ES-I3 (cell line): ENCODE measurements at regions not wholly inside any gene's neighbourhood (a gene's known extent, or its start where the extent isn't known, plus 50 kb on each side); places are given as distances from the start of the nearest gene placed in this dataset.
A peak's percentile ranks its signal among the peaks of the same experiment; 100 is the strongest.

ENCODE experiments used
- H3K36me3 ChIP-seq: 2 replicates; pipeline ENCODE4 v1.6.1; 2013; ENCODE audit warnings: mild to moderate bottlenecking, low read length, control low read depth, moderate library complexity; ENCODE audit not compliant: insufficient read depth
- H3K4me1 ChIP-seq: 2 replicates; pipeline ENCODE4 v1.6.1; 2013; ENCODE audit warnings: mild to moderate bottlenecking, control low read depth, low read length; ENCODE audit not compliant: insufficient read depth
- H3K9ac ChIP-seq: 2 replicates; pipeline ENCODE4 v1.6.1; 2013; ENCODE audit warnings: low read depth, mild to moderate bottlenecking, low read length, moderate library complexity
- H3K9me3 ChIP-seq: 2 replicates; pipeline ENCODE4 v1.6.1; 2013; ENCODE audit warnings: mild to moderate bottlenecking, low read length, moderate library complexity; ENCODE audit not compliant: control insufficient read depth, insufficient read depth

GRCh38 chr16:49052846-49053245, 228.8 kb downstream of the CBLN1 start:
- Histone ChIP-seq H3K4me1 (peaks cover 13% of the 10 kb centered on the region), H3K9ac (no peak overlapping the region), H3K36me3 (no peaks in the 10 kb centered on the region), H3K9me3 (no peaks in the 10 kb centered on the region)

- Histone ChIP-seq H3K9ac (no peak overlapping the region), H3K9me3 (no peaks in the 10 kb centered on the region), H3K4me1 (peaks cover 13% of the 10 kb centered on the region), H3K36me3 (no peaks in the 10 kb centered on the region)
These were observed 230.1 kb downstream of the CBLN1 start for GRCh38 chr16:49051576-49051975.

DNA sequence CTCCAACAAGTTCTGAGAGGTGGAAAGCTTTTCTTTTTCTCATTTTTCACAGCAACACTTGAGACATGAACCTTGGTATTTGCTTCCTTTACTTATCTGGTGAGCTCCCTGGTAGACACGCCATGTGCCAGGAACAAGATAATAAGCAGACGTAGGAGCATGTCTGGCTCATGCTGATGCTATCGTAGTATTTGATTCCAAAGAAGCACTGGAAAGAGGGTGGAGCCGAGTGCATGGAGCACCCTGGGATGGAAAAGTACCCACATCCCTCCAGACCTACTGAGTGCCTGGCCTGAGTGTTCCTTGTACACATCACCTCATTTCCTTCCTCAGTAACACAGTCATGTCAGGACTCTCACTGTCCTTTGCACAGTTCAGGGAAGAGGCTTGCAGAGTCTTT, 231.0 kb downstream of the CBLN1 start:
- H3K9me3 ChIP-seq, result no peaks in the 10 kb centered on the region
- no peaks in the 10 kb centered on the region for H3K36me3 ChIP-seq
- H3K9ac ChIP-seq, result no peak overlapping the region
- peaks cover 6% of the 10 kb centered on the region; the same call in 1 of the 2 replicates for H3K4me1 ChIP-seq

DNA sequence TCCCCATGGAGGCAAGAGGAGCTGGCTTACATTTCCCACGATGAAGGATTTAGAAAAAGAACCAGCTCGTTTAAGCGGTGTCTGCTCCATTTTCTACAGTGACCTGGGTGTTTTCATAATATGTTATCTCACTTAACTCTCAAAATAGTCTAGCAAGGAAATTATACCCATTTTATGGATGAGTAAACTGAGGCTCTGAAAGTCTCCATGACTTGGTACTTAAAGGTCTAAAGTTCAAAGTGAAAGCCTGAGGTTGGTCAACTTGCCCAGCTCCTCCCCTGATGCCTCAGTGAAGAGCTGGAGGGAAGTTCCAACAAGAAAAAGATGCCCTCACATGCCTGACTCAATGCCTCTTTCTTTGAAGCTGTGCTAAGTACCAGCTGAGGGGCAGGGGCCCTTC, 232.0 kb downstream of the CBLN1 start:
- no peaks in the 10 kb centered on the region for H3K9me3 ChIP-seq
- no peaks in the 10 kb centered on the region for H3K36me3 ChIP-seq
- peaks cover 6% of the 10 kb centered on the region; the same call in 1 of the 2 replicates for H3K4me1 ChIP-seq
- H3K9ac ChIP-seq, result no peak overlapping the region

DNA sequence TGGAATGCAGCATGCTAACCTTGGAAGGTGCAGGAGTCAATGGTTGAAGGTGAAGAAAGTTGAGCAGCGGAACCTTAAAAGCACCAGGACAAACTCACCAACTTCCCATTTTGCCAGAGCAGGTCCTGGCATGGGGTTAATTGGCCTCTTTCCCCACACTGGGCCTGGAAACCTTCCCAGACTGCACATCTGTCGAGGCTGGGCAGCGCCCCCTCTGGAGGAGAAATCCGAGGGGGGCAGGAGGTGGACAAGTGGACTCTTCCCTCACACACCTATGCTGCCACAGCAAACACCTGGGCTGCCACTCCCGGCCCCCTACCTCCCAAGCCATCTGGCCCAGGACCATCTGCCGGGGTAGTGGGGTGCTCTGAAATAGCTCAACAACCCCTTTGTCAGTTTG, 232.4 kb downstream of the CBLN1 start:
- H3K4me1 ChIP-seq, result peaks cover 6% of the 10 kb centered on the region; the same call in 1 of the 2 replicates
- no peak overlapping the region for H3K9ac ChIP-seq
- no peaks in the 10 kb centered on the region for H3K36me3 ChIP-seq
- H3K9me3 ChIP-seq, result no peaks in the 10 kb centered on the region

- Histone ChIP-seq H3K9ac (no peak overlapping the region), H3K36me3 (no peaks in the 10 kb centered on the region), H3K4me1 (peaks cover 6% of the 10 kb centered on the region; the same call in 1 of the 2 replicates), H3K9me3 (no peaks in the 10 kb centered on the region)
These were observed 233.1 kb downstream of the CBLN1 start for GRCh38 chr16:49048557-49048956.

GRCh38 chr16:49036126-49036525, 245.5 kb downstream of the CBLN1 start:
- Histone ChIP-seq H3K4me1 (no peaks in the 10 kb centered on the region), H3K36me3 (no peaks in the 10 kb centered on the region)

GRCh38 chr16:49027420-49027819, 254.2 kb downstream of the CBLN1 start:
- Histone ChIP-seq H3K9ac (no peak overlapping the region), H3K9me3 (no peaks in the 10 kb centered on the region)

More at GRCh38 chr16:49036126-49036525, 245.5 kb downstream of the CBLN1 start:
- H3K9me3 ChIP-seq, result no peaks in the 10 kb centered on the region
- no peak overlapping the region for H3K9ac ChIP-seq

DNA sequence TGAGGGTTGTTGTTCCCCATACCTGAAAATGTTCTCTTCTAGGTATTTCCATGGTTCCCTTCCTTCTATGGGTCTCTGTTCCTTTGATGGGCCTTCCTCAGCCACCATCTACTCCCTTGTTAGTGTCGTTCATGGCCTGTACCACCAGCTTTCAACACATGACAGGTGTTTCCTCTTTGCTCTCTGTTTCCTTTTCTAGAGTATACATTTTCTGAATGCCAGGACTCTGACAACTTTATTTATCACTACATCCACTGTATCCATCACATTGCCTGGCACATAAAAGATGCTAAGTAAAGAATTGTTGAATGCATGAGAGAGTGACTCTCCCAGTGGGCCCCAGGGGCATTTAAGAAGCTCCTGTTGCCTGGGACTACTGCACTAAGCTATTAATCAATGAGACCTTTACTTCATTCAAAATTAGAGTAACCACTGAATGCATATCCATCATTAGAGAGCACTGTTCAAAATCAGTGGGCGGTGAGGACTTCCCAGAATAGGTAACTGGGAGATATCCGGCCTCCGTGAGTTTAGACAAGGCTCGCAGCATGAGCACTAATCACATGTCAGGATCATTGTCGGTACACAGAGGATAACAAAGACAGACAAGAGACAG, 255.0 kb downstream of the CBLN1 start:
- no peaks in the 10 kb centered on the region for H3K9me3 ChIP-seq
- peaks cover 23% of the 10 kb centered on the region for H3K4me1 ChIP-seq
- H3K9ac ChIP-seq, result no peak overlapping the region
- no peaks in the 10 kb centered on the region for H3K36me3 ChIP-seq

More at GRCh38 chr16:49027420-49027819, 254.2 kb downstream of the CBLN1 start:
- H3K4me1 ChIP-seq, result peaks cover 16% of the 10 kb centered on the region
- no peaks in the 10 kb centered on the region for H3K36me3 ChIP-seq

GRCh38 chr16:49024896-49025295, 256.7 kb downstream of the CBLN1 start:
- Histone ChIP-seq H3K36me3 (no peaks in the 10 kb centered on the region), H3K9ac (no peak overlapping the region), H3K9me3 (no peaks in the 10 kb centered on the region), H3K4me1 (peaks cover 40% of the 10 kb centered on the region)

DNA sequence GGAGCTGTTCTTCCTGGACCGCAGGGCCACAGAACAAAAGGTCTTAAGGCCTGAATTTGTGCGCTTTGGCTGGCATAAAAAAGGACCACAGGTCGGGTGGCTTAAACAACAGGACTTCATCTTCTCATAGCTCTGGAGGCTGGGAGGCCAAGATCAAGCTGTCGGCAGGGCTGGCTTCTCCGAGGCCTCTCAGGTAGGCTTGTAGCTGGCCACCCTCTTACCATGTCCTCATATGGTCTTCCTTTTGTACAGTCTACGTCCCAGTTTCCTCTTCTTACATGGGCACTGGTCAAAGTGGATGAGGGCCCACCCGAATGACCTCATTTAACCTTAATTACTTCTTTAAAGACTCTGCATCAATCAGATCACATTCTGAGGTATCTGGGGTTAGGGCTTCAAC, 257.6 kb downstream of the CBLN1 start:
- H3K9ac ChIP-seq, result no peak overlapping the region
- H3K4me1 ChIP-seq, result peaks cover 46% of the 10 kb centered on the region
- no peaks in the 10 kb centered on the region for H3K36me3 ChIP-seq
- H3K9me3 ChIP-seq, result no peaks in the 10 kb centered on the region

GRCh38 chr16:49023050-49023449, 258.6 kb downstream of the CBLN1 start:
- H3K9ac ChIP-seq, result peak overlapping the region; percentile 14; the same call in 1 of the 2 replicates
- H3K4me1 ChIP-seq, result peaks cover 50% of the 10 kb centered on the region
- no peaks in the 10 kb centered on the region for H3K9me3 ChIP-seq
- H3K36me3 ChIP-seq, result no peaks in the 10 kb centered on the region

GRCh38 chr16:49022351-49022963, 259.2 kb downstream of the CBLN1 start:
- H3K4me1 ChIP-seq, result peaks cover 50% of the 10 kb centered on the region
- peak overlapping the region; percentile 14; the same call in 1 of the 2 replicates for H3K9ac ChIP-seq
- no peaks in the 10 kb centered on the region for H3K36me3 ChIP-seq
- H3K9me3 ChIP-seq, result no peaks in the 10 kb centered on the region

DNA sequence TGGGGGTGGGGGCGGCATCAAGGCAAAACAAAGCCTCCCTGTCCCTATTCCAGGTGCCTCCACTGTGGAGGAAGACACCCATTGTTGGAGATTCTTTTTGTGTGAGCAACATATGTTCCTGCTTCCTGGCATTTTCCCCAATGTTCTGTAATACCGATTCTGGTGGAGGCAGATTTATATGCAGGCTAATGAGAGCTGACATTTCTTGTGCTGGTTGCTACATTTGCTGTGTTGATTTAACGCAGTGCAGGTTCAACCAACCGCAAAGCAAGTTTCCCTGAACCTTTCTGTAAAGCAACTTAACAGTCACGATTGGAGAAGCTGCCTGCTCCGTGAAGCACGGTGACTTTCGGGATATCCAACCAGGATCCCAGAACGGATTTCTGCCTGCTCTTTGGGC, 260.5 kb downstream of the CBLN1 start:
- H3K36me3 ChIP-seq, result no peaks in the 10 kb centered on the region
- H3K4me1 ChIP-seq, result peaks cover 50% of the 10 kb centered on the region
- peak overlapping the region; percentile 14; the same call in 1 of the 2 replicates for H3K9ac ChIP-seq
- no peaks in the 10 kb centered on the region for H3K9me3 ChIP-seq

- Histone ChIP-seq H3K36me3 (no peaks in the 10 kb centered on the region), H3K4me1 (peaks cover 53% of the 10 kb centered on the region), H3K9me3 (no peaks in the 10 kb centered on the region), H3K9ac (no peak overlapping the region)
These were observed 261.2 kb downstream of the CBLN1 start for GRCh38 chr16:49020436-49020835.
